NCI-H1092 (cell line): ENCODE measurements at regions not wholly inside any gene's neighbourhood (a gene's known extent, or its start where the extent isn't known, plus 50 kb on each side); places are given as distances from the start of the nearest gene placed in this dataset.
A peak's percentile ranks its signal among the peaks of the same experiment; 100 is the strongest.
"Not testable (repeated sequence)": the region's sequence is repeated elsewhere in the genome, so short reads cannot be mapped to it uniquely, and the experiment has no call there.

Experiments used
- DNase-seq: peaks from one replicate; lab custom pipeline; 2025; lab: John Stamatoyannopoulos, UW

- DNase-seq, result no peak
Observed at GRCh38 chr5:166860426-166860825, 1431.0 kb upstream of the WWC1 start.

- DNase-seq, result no peak
Observed at GRCh38 chr5:166862581-166862980, 1428.9 kb upstream of the WWC1 start.

GRCh38 chr5:166865206-166865605 is 1426.2 kb upstream of the WWC1 start:
- DNase-seq, result no peak

- DNase-seq, result no peak
Observed at GRCh38 chr5:166880456-166880855, 1411.0 kb upstream of the WWC1 start.

- no peak for DNase-seq
Observed at GRCh38 chr5:166881802-166882201, 1409.6 kb upstream of the WWC1 start.

- DNase-seq, result no peak
Observed at GRCh38 chr5:166883016-166883415, 1408.4 kb upstream of the WWC1 start.

GRCh38 chr5:166898166-166898565 is 1393.3 kb upstream of the WWC1 start:
- DNase-seq, result no peak

- DNase-seq, result no peak
Observed at GRCh38 chr5:166899343-166899742, 1392.1 kb upstream of the WWC1 start.

- no peak for DNase-seq
Observed at GRCh38 chr5:166904571-166904970, 1386.9 kb upstream of the WWC1 start.

GRCh38 chr5:166906991-166907713 is 1384.3 kb upstream of the WWC1 start:
- DNase-seq, result no peak

GRCh38 chr5:166909040-166909439 is 1382.4 kb upstream of the WWC1 start:
- DNase-seq, result no peak

GRCh38 chr5:166909926-166910325 is 1381.5 kb upstream of the WWC1 start:
- no peak for DNase-seq

GRCh38 chr5:166910995-166911394 is 1380.5 kb upstream of the WWC1 start:
- no peak for DNase-seq

GRCh38 chr5:166916021-166916420 is 1375.4 kb upstream of the WWC1 start:
- DNase-seq, result no peak

GRCh38 chr5:166926138-166926537 is 1365.3 kb upstream of the WWC1 start:
- DNase-seq, result no peak

GRCh38 chr5:166926806-166927475 is 1364.5 kb upstream of the WWC1 start:
- DNase-seq, result not testable (repeated sequence)

- DNase-seq, result no peak
Observed at GRCh38 chr5:166936351-166936750, 1355.1 kb upstream of the WWC1 start.

- no peak for DNase-seq
Observed at GRCh38 chr5:166938071-166938470, 1353.4 kb upstream of the WWC1 start.

- no peak for DNase-seq
Observed at GRCh38 chr5:166942948-166943347, 1348.5 kb upstream of the WWC1 start.

GRCh38 chr5:166947045-166947444 is 1344.4 kb upstream of the WWC1 start:
- DNase-seq, result no peak

- DNase-seq, result no peak
Observed at GRCh38 chr5:166948679-166949078, 1342.8 kb upstream of the WWC1 start.

- no peak for DNase-seq
Observed at GRCh38 chr5:166952048-166952447, 1339.4 kb upstream of the WWC1 start.

- peak; percentile 6 for DNase-seq
Observed at GRCh38 chr5:166957782-166958181, 1333.7 kb upstream of the WWC1 start.

- no peak for DNase-seq
Observed at GRCh38 chr5:166959766-166960165, 1331.7 kb upstream of the WWC1 start.
